ENCODE measurements at regions not wholly inside any gene's neighbourhood (a gene's known extent, or its start where the extent isn't known, plus 50 kb on each side); places are given as distances from the start of the nearest gene placed in this dataset.

DNA sequence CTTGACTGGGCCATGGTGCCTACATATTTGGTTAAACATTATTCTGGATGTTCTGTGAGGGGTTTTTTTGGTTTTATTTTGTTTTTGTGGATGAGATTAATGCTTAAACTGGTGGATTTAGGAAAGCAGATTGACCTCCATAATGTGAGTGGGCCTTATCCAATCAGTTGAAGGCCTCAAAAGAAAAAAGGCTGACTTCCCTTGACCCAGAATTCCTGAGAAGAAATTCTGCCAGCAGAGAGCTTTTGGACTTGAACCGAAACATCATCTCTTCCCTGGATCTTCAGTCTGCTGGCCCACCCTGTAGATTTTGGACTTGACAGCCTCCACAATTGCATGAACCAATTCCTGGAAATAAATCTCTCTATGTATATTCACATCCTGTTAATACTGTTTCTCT lies 94.4 kb downstream of the ADRA2A start:
- TF ChIP-seq, protein P1, sequence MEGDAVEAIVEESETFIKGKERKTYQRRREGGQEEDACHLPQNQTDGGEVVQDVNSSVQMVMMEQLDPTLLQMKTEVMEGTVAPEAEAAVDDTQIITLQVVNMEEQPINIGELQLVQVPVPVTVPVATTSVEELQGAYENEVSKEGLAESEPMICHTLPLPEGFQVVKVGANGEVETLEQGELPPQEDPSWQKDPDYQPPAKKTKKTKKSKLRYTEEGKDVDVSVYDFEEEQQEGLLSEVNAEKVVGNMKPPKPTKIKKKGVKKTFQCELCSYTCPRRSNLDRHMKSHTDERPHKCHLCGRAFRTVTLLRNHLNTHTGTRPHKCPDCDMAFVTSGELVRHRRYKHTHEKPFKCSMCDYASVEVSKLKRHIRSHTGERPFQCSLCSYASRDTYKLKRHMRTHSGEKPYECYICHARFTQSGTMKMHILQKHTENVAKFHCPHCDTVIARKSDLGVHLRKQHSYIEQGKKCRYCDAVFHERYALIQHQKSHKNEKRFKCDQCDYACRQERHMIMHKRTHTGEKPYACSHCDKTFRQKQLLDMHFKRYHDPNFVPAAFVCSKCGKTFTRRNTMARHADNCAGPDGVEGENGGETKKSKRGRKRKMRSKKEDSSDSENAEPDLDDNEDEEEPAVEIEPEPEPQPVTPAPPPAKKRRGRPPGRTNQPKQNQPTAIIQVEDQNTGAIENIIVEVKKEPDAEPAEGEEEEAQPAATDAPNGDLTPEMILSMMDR (IDR thresholded peaks at IDR 0.05; ENCODE audit: control extremely low read depth in 1 of 3, insufficient read depth in 1 of 3, low read depth in 1 of 3, low read length in 3 of 3): no peak
- no peak for TF ChIP-seq CEBPB (IDR thresholded peaks at IDR 0.05; ENCODE audit: low read depth, low read length)
- TF ChIP-seq CHD1 (IDR thresholded peaks at IDR 0.05; ENCODE audit: low read depth, low read length): no peak
- TF ChIP-seq RAD21 (IDR thresholded peaks at IDR 0.05 in 1 of 2, conservative IDR thresholded peaks at IDR 0.05 in 1 of 2; ENCODE audit: low read depth in 2 of 2, low read length in 2 of 2): no peak
- no peak for TF ChIP-seq YY1 (IDR thresholded peaks at IDR 0.05; ENCODE audit: low read depth, low read length)
- TF ChIP-seq, protein P2, sequence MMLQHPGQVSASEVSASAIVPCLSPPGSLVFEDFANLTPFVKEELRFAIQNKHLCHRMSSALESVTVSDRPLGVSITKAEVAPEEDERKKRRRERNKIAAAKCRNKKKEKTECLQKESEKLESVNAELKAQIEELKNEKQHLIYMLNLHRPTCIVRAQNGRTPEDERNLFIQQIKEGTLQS (IDR thresholded peaks at IDR 0.05; ENCODE audit: insufficient read depth, low read depth, low read length): no peak
- no peak for TF ChIP-seq EP300 (IDR thresholded peaks at IDR 0.05; ENCODE audit: borderline replicate concordance in 1 of 2, low read depth in 2 of 2, low read length in 2 of 2)
- TF ChIP-seq, protein P3, sequence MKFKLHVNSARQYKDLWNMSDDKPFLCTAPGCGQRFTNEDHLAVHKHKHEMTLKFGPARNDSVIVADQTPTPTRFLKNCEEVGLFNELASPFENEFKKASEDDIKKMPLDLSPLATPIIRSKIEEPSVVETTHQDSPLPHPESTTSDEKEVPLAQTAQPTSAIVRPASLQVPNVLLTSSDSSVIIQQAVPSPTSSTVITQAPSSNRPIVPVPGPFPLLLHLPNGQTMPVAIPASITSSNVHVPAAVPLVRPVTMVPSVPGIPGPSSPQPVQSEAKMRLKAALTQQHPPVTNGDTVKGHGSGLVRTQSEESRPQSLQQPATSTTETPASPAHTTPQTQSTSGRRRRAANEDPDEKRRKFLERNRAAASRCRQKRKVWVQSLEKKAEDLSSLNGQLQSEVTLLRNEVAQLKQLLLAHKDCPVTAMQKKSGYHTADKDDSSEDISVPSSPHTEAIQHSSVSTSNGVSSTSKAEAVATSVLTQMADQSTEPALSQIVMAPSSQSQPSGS (IDR thresholded peaks at IDR 0.05; ENCODE audit: low read length): no peak

Measured in H1 (cell line).